ENCODE measurements at regions not wholly inside any gene's neighbourhood (a gene's known extent, or its start where the extent isn't known, plus 50 kb on each side); places are given as distances from the start of the nearest gene placed in this dataset.
"Not testable (repeated sequence)": the region's sequence is repeated elsewhere in the genome, so short reads cannot be mapped to it uniquely, and the experiment has no call there.

- DNase-seq = no peak
Measured at GRCh38 chr7:110186334-110186733, 904.6 kb upstream of the LRRN3 start.

GRCh38 chr7:110187877-110188554 lies 902.9 kb upstream of the LRRN3 start:
- DNase-seq = no peak

GRCh38 chr7:110204527-110204926 lies 886.4 kb upstream of the LRRN3 start:
- no peak for DNase-seq

GRCh38 chr7:110205899-110206298 lies 885.0 kb upstream of the LRRN3 start:
- no peak for DNase-seq

GRCh38 chr7:110209884-110210283 lies 881.0 kb upstream of the LRRN3 start:
- no peak for DNase-seq

- DNase-seq = no peak
Measured at GRCh38 chr7:110210941-110211608, 879.9 kb upstream of the LRRN3 start.

GRCh38 chr7:110224643-110225042 lies 866.3 kb upstream of the LRRN3 start:
- no peak for DNase-seq

GRCh38 chr7:110246118-110246517 lies 844.8 kb upstream of the LRRN3 start:
- no peak for DNase-seq

- no peak for DNase-seq
Measured at GRCh38 chr7:110253093-110253492, 837.8 kb upstream of the LRRN3 start.

GRCh38 chr7:110257673-110258072 lies 833.3 kb upstream of the LRRN3 start:
- no peak for DNase-seq

GRCh38 chr7:110262251-110262650 lies 828.7 kb upstream of the LRRN3 start:
- DNase-seq = no peak

GRCh38 chr7:110264288-110264687 lies 826.6 kb upstream of the LRRN3 start:
- no peak for DNase-seq

GRCh38 chr7:110281362-110281761 lies 809.6 kb upstream of the LRRN3 start:
- no peak for DNase-seq

GRCh38 chr7:110283056-110283455 lies 807.9 kb upstream of the LRRN3 start:
- no peak for DNase-seq

- no peak for DNase-seq
Measured at GRCh38 chr7:110291430-110291829, 799.5 kb upstream of the LRRN3 start.

GRCh38 chr7:110296321-110296720 lies 794.6 kb upstream of the LRRN3 start:
- DNase-seq = no peak

GRCh38 chr7:110307776-110308175 lies 783.2 kb upstream of the LRRN3 start:
- no peak for DNase-seq

GRCh38 chr7:110308791-110309190 lies 782.1 kb upstream of the LRRN3 start:
- DNase-seq = no peak

- DNase-seq = no peak
Measured at GRCh38 chr7:110309941-110310340, 781.0 kb upstream of the LRRN3 start.

- DNase-seq = no peak
Measured at GRCh38 chr7:110311556-110311955, 779.4 kb upstream of the LRRN3 start.

- no peak for DNase-seq
Measured at GRCh38 chr7:110317541-110318265, 773.2 kb upstream of the LRRN3 start.

GRCh38 chr7:110320285-110320684 lies 770.6 kb upstream of the LRRN3 start:
- not testable (repeated sequence) for DNase-seq

- DNase-seq = no peak
Measured at GRCh38 chr7:110322796-110323195, 768.1 kb upstream of the LRRN3 start.

GRCh38 chr7:110326966-110327365 lies 764.0 kb upstream of the LRRN3 start:
- no peak for DNase-seq

Measured in activated CD4-positive, alpha-beta T cell treated with anti-CD3 and anti-CD28 coated beads, Interleukin-2, amount 50 U/mL, for 16 hours (primary cell).